GM19023 (cell line): ENCODE measurements at regions not wholly inside any gene's neighbourhood (a gene's known extent, or its start where the extent isn't known, plus 50 kb on each side); places are given as distances from the start of the nearest gene placed in this dataset.

Source experiments
- ATAC-seq: cut with Tn5 transposase; IDR thresholded peaks from one replicate; pipeline ENCODE4 v1.9.1; 2021; ENCODE audit warnings: mild to moderate bottlenecking, moderate library complexity; ENCODE audit not compliant: unreplicated experiment

- ATAC-seq = no peak
Observed at GRCh38 chr5:28779161-28779754, 1740.9 kb upstream of the CDH9 start.

- ATAC-seq = no peak
Observed at GRCh38 chr5:28770307-28770706, 1731.9 kb upstream of the CDH9 start.

GRCh38 chr5:28766565-28767158 is 1728.3 kb upstream of the CDH9 start:
- ATAC-seq = no peak

- no peak for ATAC-seq
Observed at GRCh38 chr5:28751396-28751795, 1713.0 kb upstream of the CDH9 start.

- no peak for ATAC-seq
Observed at GRCh38 chr5:28750251-28750650, 1711.9 kb upstream of the CDH9 start.

GRCh38 chr5:28748446-28748845 is 1710.1 kb upstream of the CDH9 start:
- no peak for ATAC-seq

GRCh38 chr5:28743716-28744110 is 1705.3 kb upstream of the CDH9 start:
- no peak for ATAC-seq

- ATAC-seq = no peak
Observed at GRCh38 chr5:28743025-28743715, 1704.8 kb upstream of the CDH9 start.

GRCh38 chr5:28737682-28738081 is 1699.3 kb upstream of the CDH9 start:
- no peak for ATAC-seq

- no peak for ATAC-seq
Observed at GRCh38 chr5:28737222-28737621, 1698.8 kb upstream of the CDH9 start.

- no peak for ATAC-seq
Observed at GRCh38 chr5:28734396-28734795, 1696.0 kb upstream of the CDH9 start.

GRCh38 chr5:28729067-28729466 is 1690.7 kb upstream of the CDH9 start:
- no peak for ATAC-seq

- ATAC-seq = no peak
Observed at GRCh38 chr5:28726815-28727214, 1688.4 kb upstream of the CDH9 start.

- no peak for ATAC-seq
Observed at GRCh38 chr5:28725001-28725400, 1686.6 kb upstream of the CDH9 start.

- no peak for ATAC-seq
Observed at GRCh38 chr5:28714907-28715698, 1676.7 kb upstream of the CDH9 start.

- ATAC-seq = no peak
Observed at GRCh38 chr5:28710360-28710759, 1672.0 kb upstream of the CDH9 start.

GRCh38 chr5:28708472-28708871 is 1670.1 kb upstream of the CDH9 start:
- no peak for ATAC-seq

GRCh38 chr5:28707706-28708105 is 1669.3 kb upstream of the CDH9 start:
- ATAC-seq = no peak

- no peak for ATAC-seq
Observed at GRCh38 chr5:28703651-28704260, 1665.4 kb upstream of the CDH9 start.

GRCh38 chr5:28691526-28691925 is 1653.1 kb upstream of the CDH9 start:
- ATAC-seq = no peak

- ATAC-seq = no peak
Observed at GRCh38 chr5:28685794-28686193, 1647.4 kb upstream of the CDH9 start.
